GM12891 (cell line): ENCODE measurements at regions not wholly inside any gene's neighbourhood (a gene's known extent, or its start where the extent isn't known, plus 50 kb on each side); places are given as distances from the start of the nearest gene placed in this dataset.

Experiments
- DNase-seq: peaks from one replicate; pipeline ENCODE4 v3.0.0; 2011; ENCODE audit warnings: low spot score; ENCODE audit not compliant: insufficient read length
- FAIRE-seq: peaks from 2 replicates; lab custom pipeline; 2011; peaks lifted over from hg19 to GRCh38; lab: Jason Lieb, UNC
- PAX5 ChIP-seq: IDR thresholded peaks from 2 replicates; pipeline ENCODE4 v1.6.1; 2011; ENCODE audit warnings: low read length, moderate library complexity, mild to moderate bottlenecking; ENCODE audit not compliant: insufficient read depth, severe bottlenecking
- POLR2A ChIP-seq: IDR thresholded peaks from 2 replicates; pipeline ENCODE4 v1.6.1; 2011; ENCODE audit warnings: low read depth, low read length, control low read depth
- POLR2AphosphoS5 ChIP-seq: IDR thresholded peaks from 2 replicates; pipeline ENCODE4 v1.6.1; 2011; ENCODE audit warnings: low read depth, low read length, control low read depth
- POU2F2 ChIP-seq: IDR thresholded peaks from 2 replicates; pipeline ENCODE4 v1.6.1; 2011; ENCODE audit warnings: low read depth, mild to moderate bottlenecking, control low read depth, low read length, moderate library complexity
- SPI1 ChIP-seq: IDR thresholded peaks from 2 replicates; pipeline ENCODE4 v1.6.1; 2011; ENCODE audit warnings: low read depth, low read length, control low read depth
- TAF1 ChIP-seq: IDR thresholded peaks from 2 replicates; pipeline ENCODE4 v1.6.1; 2011; ENCODE audit warnings: low read depth, low read length, control low read depth

GRCh38 chr20:43809206-43809819, 82.5 kb upstream of the GTSF1L start:
- DNase-seq = no peak
- TF ChIP-seq POU2F2 (no peak), SPI1 (no peak), TAF1 (no peak), POLR2AphosphoS5 (no peak), POLR2A (no peak), PAX5 (no peak)
- no peak for FAIRE-seq

- TF ChIP-seq POLR2AphosphoS5 = no peak
- TF ChIP-seq POLR2A = no peak
- no peak for TF ChIP-seq PAX5
- no peak for TF ChIP-seq POU2F2
- TF ChIP-seq TAF1 = no peak
- no peak for TF ChIP-seq SPI1
- DNase-seq = no peak
- FAIRE-seq = no peak
Observed at GRCh38 chr20:43804781-43805180, 78.0 kb upstream of the GTSF1L start.

- FAIRE-seq = no peak
- TF ChIP-seq SPI1 = no peak
- TF ChIP-seq POLR2A = no peak
- no peak for TF ChIP-seq PAX5
- no peak for TF ChIP-seq POLR2AphosphoS5
- TF ChIP-seq TAF1 = no peak
- no peak for TF ChIP-seq POU2F2
- no peak for DNase-seq
Observed at GRCh38 chr20:43803276-43803675, 76.5 kb upstream of the GTSF1L start.

GRCh38 chr20:43800186-43800585, 73.4 kb upstream of the GTSF1L start:
- FAIRE-seq (peak; percentile 61), DNase-seq (no peak)
- TF ChIP-seq POU2F2 (no peak), SPI1 (no peak), PAX5 (no peak), POLR2A (no peak), TAF1 (no peak), POLR2AphosphoS5 (no peak)

GRCh38 chr20:43799741-43800140, 72.9 kb upstream of the GTSF1L start:
- no peak for TF ChIP-seq POLR2A
- TF ChIP-seq POLR2AphosphoS5 = no peak
- no peak for TF ChIP-seq TAF1
- no peak for FAIRE-seq
- DNase-seq = no peak

GRCh38 chr20:43799150-43799711, 72.4 kb upstream of the GTSF1L start:
- FAIRE-seq = peak; percentile 87
- TF ChIP-seq TAF1 = no peak
- no peak for TF ChIP-seq POLR2A
- no peak for TF ChIP-seq POLR2AphosphoS5
- TF ChIP-seq POU2F2 = no peak
- TF ChIP-seq PAX5 = no peak
- TF ChIP-seq SPI1 = no peak
- DNase-seq = no peak

GRCh38 chr20:43798291-43799149, 71.7 kb upstream of the GTSF1L start:
- no peak for DNase-seq
- FAIRE-seq = no peak
- TF ChIP-seq TAF1 (no peak), POLR2AphosphoS5 (no peak), POU2F2 (no peak), POLR2A (no peak), PAX5 (no peak), SPI1 (no peak)

- FAIRE-seq (no peak), DNase-seq (no peak)
- TF ChIP-seq PAX5 (no peak), POLR2AphosphoS5 (no peak), TAF1 (no peak), POU2F2 (no peak), SPI1 (no peak), POLR2A (no peak)
Observed at GRCh38 chr20:43794326-43794725, 67.5 kb upstream of the GTSF1L start.

- no peak for DNase-seq
- no peak for FAIRE-seq
- TF ChIP-seq TAF1 = no peak
- no peak for TF ChIP-seq PAX5
- TF ChIP-seq POLR2A = no peak
- no peak for TF ChIP-seq POLR2AphosphoS5
- no peak for TF ChIP-seq SPI1
- no peak for TF ChIP-seq POU2F2
Observed at GRCh38 chr20:43789593-43789992, 62.8 kb upstream of the GTSF1L start.
